HUDEP-2 (cell line): ENCODE measurements at regions not wholly inside any gene's neighbourhood (a gene's known extent, or its start where the extent isn't known, plus 50 kb on each side); places are given as distances from the start of the nearest gene placed in this dataset.
"Not testable (repeated sequence)": the region's sequence is repeated elsewhere in the genome, so short reads cannot be mapped to it uniquely, and the experiment has no call there.

Experiments used
- DNase-seq, 76 experiments: peaks; one replicate each; lab custom pipeline; 2025; ENCODE audit not compliant: unreplicated experiment in 76 of 76; lab: John Stamatoyannopoulos, UW

DNA sequence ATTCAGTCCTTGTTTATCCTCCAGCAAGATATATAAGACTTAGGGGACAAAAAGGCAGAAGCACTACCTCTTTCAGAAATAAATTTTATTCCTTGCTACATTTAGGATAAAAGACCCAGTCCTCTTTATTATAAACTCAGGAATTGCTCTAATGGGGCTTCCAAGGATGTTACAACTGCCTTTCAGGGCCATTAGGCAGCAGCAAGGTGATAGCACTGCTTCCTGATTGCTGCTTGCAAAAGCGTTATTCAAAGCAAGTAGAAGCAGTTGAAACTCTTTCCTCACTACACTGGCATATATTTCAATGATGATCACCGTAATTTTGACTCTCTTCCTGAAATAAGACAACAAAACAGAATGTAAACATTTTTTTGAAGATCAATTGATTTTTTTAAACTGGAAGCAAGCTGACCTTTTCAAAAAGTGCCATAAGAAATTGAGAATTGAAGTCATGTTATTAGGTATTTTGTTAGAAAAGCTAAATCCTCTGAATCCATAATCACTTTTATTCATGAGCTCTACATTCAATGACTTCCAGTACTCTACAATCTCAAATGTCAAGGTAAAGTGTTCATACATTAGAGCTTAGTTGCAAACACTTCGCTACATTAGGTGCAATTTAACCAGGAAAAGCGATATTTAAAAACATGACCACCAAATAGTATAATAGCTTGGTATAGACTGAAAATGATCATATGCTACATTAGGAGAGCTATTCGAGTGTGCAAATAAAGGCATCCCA is 233.4 kb upstream of the SYT10 start:
- DNase-seq: no peak

DNA sequence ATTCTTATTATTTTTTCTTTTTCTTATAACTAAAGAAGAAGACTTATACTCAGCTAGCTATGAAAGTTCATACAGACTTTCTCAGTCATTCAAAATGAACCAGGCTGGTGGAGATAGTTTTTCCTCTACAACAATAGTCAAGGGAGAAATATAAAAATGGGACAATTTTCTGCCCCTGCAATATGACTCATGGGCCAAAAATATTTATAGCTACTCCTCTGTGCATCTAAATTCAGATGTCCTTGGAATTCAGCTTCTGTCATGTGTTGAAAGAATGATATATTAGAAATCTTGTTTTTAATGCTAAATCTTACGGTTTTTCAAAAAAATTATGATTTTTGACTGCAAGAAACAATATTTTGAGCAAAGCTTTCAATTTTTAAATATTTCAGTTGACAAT is 237.2 kb upstream of the SYT10 start:
- no peak for DNase-seq

- no peak for DNase-seq
Observed at GRCh38 chr12:33678221-33678964, 238.8 kb upstream of the SYT10 start.

- DNase-seq: no peak
Observed at GRCh38 chr12:33690562-33690961, 250.9 kb upstream of the SYT10 start.

DNA sequence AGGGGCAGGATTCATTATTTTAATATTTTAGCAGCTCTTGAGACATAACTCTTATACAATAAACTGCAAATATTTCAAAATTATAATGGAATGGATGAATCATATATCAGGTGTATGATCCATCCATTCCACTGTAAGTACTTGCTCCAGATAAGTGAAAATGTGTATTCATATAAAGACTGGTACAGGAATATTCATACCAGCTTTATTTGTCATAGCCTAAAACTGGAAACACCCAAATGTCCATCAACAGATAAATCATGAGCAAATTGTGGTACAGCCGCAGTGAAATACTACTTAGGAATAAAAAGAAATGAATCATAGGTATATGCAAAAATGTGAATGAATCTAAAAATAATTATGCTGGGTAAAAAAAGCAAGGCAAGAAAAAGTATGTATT is 263.6 kb upstream of the SYT10 start:
- DNase-seq: no peak

DNA sequence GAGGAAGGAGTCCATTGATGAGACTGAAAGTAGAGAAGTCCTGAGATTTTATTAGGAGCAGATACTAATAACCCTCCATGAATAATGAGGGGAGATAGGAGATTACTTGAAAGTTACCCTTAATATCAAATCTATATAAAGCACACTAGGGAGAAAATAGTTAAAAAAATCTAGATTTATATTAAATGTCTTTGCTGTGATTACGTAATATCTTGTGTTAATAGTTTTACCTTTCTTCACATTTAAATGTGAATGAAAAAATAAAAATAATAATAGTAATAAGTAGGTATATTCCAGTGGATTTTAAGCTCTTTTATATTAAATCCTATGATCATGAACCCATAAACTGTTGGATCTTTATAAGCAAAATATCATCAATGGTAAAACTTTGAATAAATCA is 267.3 kb upstream of the SYT10 start:
- no peak for DNase-seq

GRCh38 chr12:33708935-33709334 is 269.3 kb upstream of the SYT10 start:
- DNase-seq: no peak

- no peak for DNase-seq
Observed at GRCh38 chr12:33710548-33710947, 270.9 kb upstream of the SYT10 start.

GRCh38 chr12:33718631-33719030 is 279.0 kb upstream of the SYT10 start:
- DNase-seq: no peak

- DNase-seq: no peak
Observed at GRCh38 chr12:33721561-33721960, 281.9 kb upstream of the SYT10 start.

GRCh38 chr12:33724867-33725266 is 285.2 kb upstream of the SYT10 start:
- no peak for DNase-seq

- DNase-seq: no peak
Observed at GRCh38 chr12:33734871-33735270, 287.4 kb upstream of the ALG10 start.

GRCh38 chr12:33752854-33753253 is 269.4 kb upstream of the ALG10 start:
- no peak for DNase-seq

DNA sequence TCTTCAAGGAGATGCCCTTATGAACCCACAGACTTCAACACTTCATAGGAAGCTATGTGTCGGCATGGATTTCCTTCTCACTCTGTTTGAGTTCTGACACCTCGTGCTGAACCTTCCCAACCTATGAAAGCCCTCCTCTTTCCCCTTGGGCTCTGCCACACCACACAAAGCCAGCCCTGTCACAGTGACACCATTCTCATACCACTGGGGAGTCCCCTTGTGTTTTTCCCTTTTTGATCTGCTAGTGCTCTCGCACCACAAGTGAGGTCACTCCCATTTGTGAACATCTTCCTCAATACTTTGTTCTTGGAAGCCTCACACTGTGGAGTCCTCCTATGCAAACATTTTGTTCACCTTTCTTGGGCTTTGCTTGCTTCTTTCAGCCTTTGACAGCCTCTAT is 264.6 kb upstream of the ALG10 start:
- no peak for DNase-seq

GRCh38 chr12:33759279-33759678 is 263.0 kb upstream of the ALG10 start:
- DNase-seq: no peak

- DNase-seq: no peak
Observed at GRCh38 chr12:33763331-33763730, 259.0 kb upstream of the ALG10 start.

- DNase-seq: no peak
Observed at GRCh38 chr12:33770652-33771051, 251.6 kb upstream of the ALG10 start.

GRCh38 chr12:33771889-33772288 is 250.4 kb upstream of the ALG10 start:
- DNase-seq: no peak

- DNase-seq: not testable (repeated sequence)
Observed at GRCh38 chr12:33773091-33773490, 249.2 kb upstream of the ALG10 start.

- no peak for DNase-seq
Observed at GRCh38 chr12:33786532-33786931, 235.8 kb upstream of the ALG10 start.

DNA sequence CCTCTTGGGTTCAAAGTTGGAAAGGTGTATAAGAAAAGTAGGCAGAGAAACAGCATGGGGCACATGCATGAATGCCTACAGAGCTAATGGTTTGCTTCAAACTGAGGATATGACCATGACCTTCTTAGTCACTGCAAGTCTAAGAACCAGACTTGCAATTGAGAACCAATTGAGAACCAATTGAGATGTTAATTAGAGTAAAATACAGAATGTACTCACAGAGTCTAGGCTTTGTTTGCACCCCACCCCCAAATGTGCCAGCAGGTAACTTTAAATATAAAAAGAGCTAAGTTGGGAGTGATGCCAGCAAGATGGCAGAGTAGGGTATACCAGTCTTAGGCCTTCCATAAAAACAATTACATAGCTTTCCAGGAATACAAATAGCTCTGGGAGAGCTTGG is 227.3 kb upstream of the ALG10 start:
- DNase-seq: no peak

DNA sequence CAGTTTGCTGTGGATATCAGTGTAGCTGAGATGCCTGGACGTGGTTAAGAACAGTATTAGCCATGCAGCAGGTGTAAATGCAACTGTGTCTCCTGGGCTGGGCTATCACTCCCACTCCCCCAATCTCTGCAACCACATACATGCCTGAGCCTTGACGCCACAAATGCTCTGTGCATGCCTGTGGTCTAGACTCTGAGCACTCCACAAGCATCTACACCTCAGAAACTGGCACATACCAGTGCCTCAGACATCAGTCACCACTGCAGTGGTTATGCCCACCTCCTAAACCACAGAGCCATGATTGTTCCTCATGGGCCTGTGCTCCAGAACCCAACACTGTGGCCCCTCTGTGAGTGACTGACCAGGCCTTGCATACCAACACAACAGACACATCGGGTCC is 226.8 kb upstream of the ALG10 start:
- DNase-seq: no peak
